Chondrocyte (in vitro differentiated cells): ENCODE measurements at regions not wholly inside any gene's neighbourhood (a gene's known extent, or its start where the extent isn't known, plus 50 kb on each side); places are given as distances from the start of the nearest gene placed in this dataset.

Source experiments
- DNase-seq: peaks from one replicate; pipeline ENCODE4 v3.0.0; 2021; ENCODE audit warnings: mixed read lengths, low spot score
- H3K27ac Mint-ChIP-seq: one replicate; pipeline ENCODE4 v1.8.0; 2021; ENCODE audit warnings: mild to moderate bottlenecking, moderate library complexity, mixed read lengths; ENCODE audit not compliant: unreplicated experiment
- H3K27me3 Mint-ChIP-seq: 2 replicates; pipeline ENCODE4 v1.8.0; 2021; ENCODE audit warnings: low read depth, mixed read lengths
- H3K36me3 Mint-ChIP-seq: 2 replicates; pipeline ENCODE4 v1.8.0; 2021; ENCODE audit warnings: low read depth, mixed read lengths
- H3K4me1 Mint-ChIP-seq: 2 replicates; pipeline ENCODE4 v1.8.0; 2021; ENCODE audit warnings: low read depth, mild to moderate bottlenecking, mixed read lengths
- H3K4me3 Mint-ChIP-seq: one replicate; pipeline ENCODE4 v1.8.0; 2021; ENCODE audit warnings: mild to moderate bottlenecking, moderate library complexity, mixed read lengths; ENCODE audit not compliant: unreplicated experiment
- H3K9me3 Mint-ChIP-seq: 2 replicates; pipeline ENCODE4 v1.8.0; 2021; ENCODE audit warnings: low read depth, mixed read lengths
- TF ChIP-seq, protein P1 (sequence below): fragments of 200-600 bp; sonication (generic); IDR thresholded peaks from 2 replicates; pipeline ENCODE4 v1.5.0; 2021; ENCODE audit warnings: antibody characterized with exemption, mild to moderate bottlenecking, moderate library complexity

DNA sequence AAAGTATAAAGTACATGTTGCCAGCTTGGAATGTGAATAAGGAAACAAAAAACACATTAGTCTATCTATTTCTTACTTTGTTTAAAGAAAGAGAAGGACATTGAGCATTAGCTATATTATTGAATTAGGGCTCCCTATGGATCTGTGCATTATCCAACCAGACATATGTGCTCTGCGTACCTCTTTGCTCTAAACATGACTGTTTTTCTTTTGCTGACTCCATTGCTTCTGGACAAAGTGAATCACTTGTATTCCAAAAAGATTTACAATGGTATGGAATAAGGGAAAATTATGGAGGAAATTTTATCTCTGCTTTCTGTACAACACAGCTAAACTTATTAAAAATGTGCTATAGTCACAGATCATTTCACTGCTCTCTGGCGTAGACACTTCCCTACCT, 727.8 kb upstream of the LCORL start:
- no peak for DNase-seq
- H3K9me3 Mint-ChIP-seq = peaks cover 15% of the 10 kb centered on the region
- TF ChIP-seq, protein P1, sequence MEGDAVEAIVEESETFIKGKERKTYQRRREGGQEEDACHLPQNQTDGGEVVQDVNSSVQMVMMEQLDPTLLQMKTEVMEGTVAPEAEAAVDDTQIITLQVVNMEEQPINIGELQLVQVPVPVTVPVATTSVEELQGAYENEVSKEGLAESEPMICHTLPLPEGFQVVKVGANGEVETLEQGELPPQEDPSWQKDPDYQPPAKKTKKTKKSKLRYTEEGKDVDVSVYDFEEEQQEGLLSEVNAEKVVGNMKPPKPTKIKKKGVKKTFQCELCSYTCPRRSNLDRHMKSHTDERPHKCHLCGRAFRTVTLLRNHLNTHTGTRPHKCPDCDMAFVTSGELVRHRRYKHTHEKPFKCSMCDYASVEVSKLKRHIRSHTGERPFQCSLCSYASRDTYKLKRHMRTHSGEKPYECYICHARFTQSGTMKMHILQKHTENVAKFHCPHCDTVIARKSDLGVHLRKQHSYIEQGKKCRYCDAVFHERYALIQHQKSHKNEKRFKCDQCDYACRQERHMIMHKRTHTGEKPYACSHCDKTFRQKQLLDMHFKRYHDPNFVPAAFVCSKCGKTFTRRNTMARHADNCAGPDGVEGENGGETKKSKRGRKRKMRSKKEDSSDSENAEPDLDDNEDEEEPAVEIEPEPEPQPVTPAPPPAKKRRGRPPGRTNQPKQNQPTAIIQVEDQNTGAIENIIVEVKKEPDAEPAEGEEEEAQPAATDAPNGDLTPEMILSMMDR = no peak
- no peaks in the 10 kb centered on the region for H3K36me3 Mint-ChIP-seq
- H3K27me3 Mint-ChIP-seq = peaks cover 6% of the 10 kb centered on the region
- no peak overlapping the region for H3K4me3 Mint-ChIP-seq
- no peak overlapping the region for H3K27ac Mint-ChIP-seq
- no peaks in the 10 kb centered on the region for H3K4me1 Mint-ChIP-seq

DNA sequence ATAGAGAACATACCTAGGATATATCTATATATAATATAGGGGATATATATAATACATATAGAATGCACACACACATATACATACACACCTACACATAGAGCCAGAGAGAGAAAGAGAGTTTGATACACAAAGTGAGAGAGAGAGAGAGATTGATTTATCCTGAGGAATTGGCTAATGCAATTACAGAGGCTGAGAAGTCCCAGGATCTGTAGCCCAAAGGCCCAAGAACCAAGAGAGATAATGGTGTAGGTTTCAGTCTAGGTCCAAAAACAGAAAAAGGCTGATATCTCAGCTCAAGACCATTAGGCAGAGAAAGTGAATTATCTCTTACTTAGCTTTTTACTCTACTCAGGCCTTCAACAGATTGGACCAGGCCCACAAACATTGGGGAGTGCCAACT, 715.0 kb upstream of the LCORL start:
- no peaks in the 10 kb centered on the region for H3K36me3 Mint-ChIP-seq
- H3K27ac Mint-ChIP-seq = no peak overlapping the region
- no peak for DNase-seq
- no peaks in the 10 kb centered on the region for H3K9me3 Mint-ChIP-seq
- H3K4me3 Mint-ChIP-seq = no peak overlapping the region
- peaks cover 19% of the 10 kb centered on the region for H3K4me1 Mint-ChIP-seq
- TF ChIP-seq, protein P1 = no peak
- no peaks in the 10 kb centered on the region for H3K27me3 Mint-ChIP-seq

DNA sequence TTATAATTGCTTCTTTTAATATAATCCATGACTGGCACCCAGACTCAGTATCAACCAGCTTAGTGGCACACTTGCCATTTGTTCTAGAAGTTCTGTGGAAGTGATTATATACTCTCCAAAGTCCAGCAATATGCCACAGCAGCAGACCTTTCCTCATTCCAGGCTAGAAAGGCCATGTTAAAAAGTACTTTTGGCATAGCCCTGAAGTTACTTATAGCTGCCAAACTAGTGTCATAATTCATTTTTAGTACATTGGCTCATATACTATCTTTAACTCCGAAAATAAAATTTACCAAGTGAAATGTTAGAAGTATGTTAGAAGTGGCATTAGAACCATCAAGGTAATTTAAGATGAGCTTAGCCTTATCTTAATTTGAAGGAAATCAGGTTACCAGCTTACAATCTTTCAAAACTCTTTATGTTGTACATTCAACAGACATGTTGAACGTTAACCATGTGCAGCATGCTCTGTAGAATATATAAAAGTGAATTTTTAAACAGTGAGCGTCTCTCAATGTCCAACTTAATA, 714.2 kb upstream of the LCORL start:
- no peak overlapping the region for H3K4me3 Mint-ChIP-seq
- H3K4me1 Mint-ChIP-seq = peaks cover 19% of the 10 kb centered on the region
- no peak for DNase-seq
- H3K27me3 Mint-ChIP-seq = no peaks in the 10 kb centered on the region
- H3K36me3 Mint-ChIP-seq = no peaks in the 10 kb centered on the region
- H3K9me3 Mint-ChIP-seq = no peaks in the 10 kb centered on the region
- no peak overlapping the region for H3K27ac Mint-ChIP-seq
- TF ChIP-seq, protein P1 = no peak

DNA sequence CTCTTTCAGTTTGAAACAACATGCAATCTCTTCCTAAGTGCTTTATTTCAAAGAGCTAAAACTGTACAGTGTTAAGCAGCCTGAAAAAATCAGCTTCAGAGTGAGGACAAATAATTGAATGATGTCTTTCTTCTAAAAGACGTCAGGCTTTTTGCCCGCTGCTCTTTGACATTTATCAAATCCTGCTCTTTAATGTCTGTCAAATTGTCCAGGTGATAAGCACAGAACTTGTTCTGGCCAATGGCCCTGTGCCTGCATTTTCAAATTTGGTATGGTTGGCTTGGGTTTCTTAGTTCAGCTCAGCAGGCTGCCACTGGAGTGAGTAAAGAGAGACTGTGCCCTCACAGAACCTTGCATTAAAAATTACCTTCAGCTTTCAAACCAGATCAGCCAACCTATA, 712.9 kb upstream of the LCORL start:
- H3K27me3 Mint-ChIP-seq = no peaks in the 10 kb centered on the region
- H3K36me3 Mint-ChIP-seq = no peaks in the 10 kb centered on the region
- no peak overlapping the region for H3K4me3 Mint-ChIP-seq
- H3K27ac Mint-ChIP-seq = peak overlapping the region; percentile 2
- peaks cover 19% of the 10 kb centered on the region for H3K4me1 Mint-ChIP-seq
- DNase-seq = no peak
- TF ChIP-seq, protein P1 = no peak
- H3K9me3 Mint-ChIP-seq = no peaks in the 10 kb centered on the region

DNA sequence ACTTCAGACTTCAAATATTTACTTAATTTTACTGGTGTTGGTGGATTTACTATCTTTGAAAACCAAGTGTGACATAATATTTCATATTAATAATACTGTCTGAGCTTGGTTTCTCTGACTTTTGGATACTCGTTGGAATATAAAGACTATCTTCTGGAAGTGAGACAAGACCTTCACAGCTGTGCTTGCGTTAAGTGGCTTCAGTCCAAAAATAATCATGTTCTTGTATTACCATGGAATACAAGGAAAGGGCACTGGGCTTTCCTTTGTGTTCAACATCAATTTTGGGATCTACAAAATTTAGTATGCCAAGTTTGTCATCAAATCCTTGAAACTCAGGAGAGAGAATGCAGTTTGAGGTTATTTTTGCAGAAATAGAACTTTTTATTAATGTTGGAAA, 712.4 kb upstream of the LCORL start:
- no peaks in the 10 kb centered on the region for H3K36me3 Mint-ChIP-seq
- H3K27ac Mint-ChIP-seq = peak overlapping the region; percentile 2
- peaks cover 19% of the 10 kb centered on the region for H3K4me1 Mint-ChIP-seq
- no peaks in the 10 kb centered on the region for H3K9me3 Mint-ChIP-seq
- TF ChIP-seq, protein P1 = no peak
- H3K27me3 Mint-ChIP-seq = no peaks in the 10 kb centered on the region
- DNase-seq = no peak
- H3K4me3 Mint-ChIP-seq = no peak overlapping the region
